ENCODE measurements at regions not wholly inside any gene's neighbourhood (a gene's known extent, or its start where the extent isn't known, plus 50 kb on each side); places are given as distances from the start of the nearest gene placed in this dataset.
"Not testable (repeated sequence)": the region's sequence is repeated elsewhere in the genome, so short reads cannot be mapped to it uniquely, and the experiment has no call there.

GRCh38 chr2:138874251-138874650 lies 94.1 kb upstream of the NXPH2 start:
- no peak for DNase-seq (ENCODE audit: low read depth, low spot score)
- Histone ChIP-seq H3K4me1 (ENCODE audit: control insufficient read depth, extremely low read depth, insufficient read depth, low read length) (no peaks in the 10 kb centered on the region), H3K9me1 (ENCODE audit: control insufficient read depth, extremely low read depth, insufficient read depth, low read length) (no peaks in the 10 kb centered on the region), H3K79me2 (ENCODE audit: control insufficient read depth, insufficient read depth, low read length) (no peaks in the 10 kb centered on the region), H3K36me3 (ENCODE audit: control insufficient read depth in 2 of 2, extremely low read depth in 1 of 2, insufficient read depth in 2 of 2, low read length in 2 of 2) (no peaks in the 10 kb centered on the region), H3K27ac (ENCODE audit: control insufficient read depth, insufficient read depth, low read length) (no peak overlapping the region), H3K9ac (ENCODE audit: control insufficient read depth, extremely low read depth, insufficient read depth, low read length) (no peak overlapping the region), H4K20me1 (ENCODE audit: control insufficient read depth, extremely low read depth, insufficient read depth, low read length) (no peaks in the 10 kb centered on the region), H3K4me3 (ENCODE audit: control insufficient read depth in 2 of 3, extremely low read depth in 1 of 3, insufficient read depth in 2 of 3, low read depth in 1 of 3, low read length in 3 of 3) (no peak overlapping the region), H2AFZ (ENCODE audit: control insufficient read depth, low read length) (no peak overlapping the region), H3K4me2 (ENCODE audit: control insufficient read depth, extremely low read depth, insufficient read depth, low read depth, low read length) (no peak overlapping the region), H3K9me3 (ENCODE audit: control insufficient read depth, low read depth, low read length) (no peaks in the 10 kb centered on the region), H3K27me3 (ENCODE audit: control insufficient read depth, extremely low read depth, insufficient read depth, low read length) (no peaks in the 10 kb centered on the region)
- TF ChIP-seq CTCF (optimal IDR thresholded peaks at IDR 0.05 in 1 of 3, IDR thresholded peaks at IDR 0.05 in 1 of 3, conservative IDR thresholded peaks at IDR 0.05 in 1 of 3; ENCODE audit: extremely low read depth in 1 of 3, insufficient read depth in 2 of 3, low read length in 3 of 3), result no peak
- TF ChIP-seq EZH2 (IDR thresholded peaks at IDR 0.05; ENCODE audit: low read length), result no peak
- dilution Hi-C loops (cut with MboI; ENCODE audit: extremely low pct_ligation_motif_present, low sequenced_read_pairs), result no loop called here
- no peak for FAIRE-seq

- H3K9me3 ChIP-seq (ENCODE audit: control insufficient read depth, low read depth, low read length); DNase-seq (ENCODE audit: low read depth, low spot score); H3K9me1 ChIP-seq (ENCODE audit: control insufficient read depth, extremely low read depth, insufficient read depth, low read length); H3K27me3 ChIP-seq (ENCODE audit: control insufficient read depth, extremely low read depth, insufficient read depth, low read length); H4K20me1 ChIP-seq (ENCODE audit: control insufficient read depth, extremely low read depth, insufficient read depth, low read length); H3K4me2 ChIP-seq (ENCODE audit: control insufficient read depth, extremely low read depth, insufficient read depth, low read depth, low read length); H3K27ac ChIP-seq (ENCODE audit: control insufficient read depth, insufficient read depth, low read length); FAIRE-seq; H3K9ac ChIP-seq (ENCODE audit: control insufficient read depth, extremely low read depth, insufficient read depth, low read length); dilution Hi-C loops (cut with MboI; ENCODE audit: extremely low pct_ligation_motif_present, low sequenced_read_pairs); H3K4me1 ChIP-seq (ENCODE audit: control insufficient read depth, extremely low read depth, insufficient read depth, low read length); H3K79me2 ChIP-seq (ENCODE audit: control insufficient read depth, insufficient read depth, low read length); H3K36me3 ChIP-seq (ENCODE audit: control insufficient read depth in 2 of 2, extremely low read depth in 1 of 2, insufficient read depth in 2 of 2, low read length in 2 of 2); H2AFZ ChIP-seq (ENCODE audit: control insufficient read depth, low read length); H3K4me3 ChIP-seq (ENCODE audit: control insufficient read depth in 2 of 3, extremely low read depth in 1 of 3, insufficient read depth in 2 of 3, low read depth in 1 of 3, low read length in 3 of 3): not testable (repeated sequence)
These were observed 91.9 kb upstream of the NXPH2 start for GRCh38 chr2:138872116-138872515.

GRCh38 chr2:138871312-138871711 lies 91.1 kb upstream of the NXPH2 start:
- no peak overlapping the region for H2AFZ ChIP-seq (ENCODE audit: control insufficient read depth, low read length)
- no peaks in the 10 kb centered on the region for H3K79me2 ChIP-seq (ENCODE audit: control insufficient read depth, insufficient read depth, low read length)
- H3K9me3 ChIP-seq (ENCODE audit: control insufficient read depth, low read depth, low read length), result no peaks in the 10 kb centered on the region
- H3K27ac ChIP-seq (ENCODE audit: control insufficient read depth, insufficient read depth, low read length), result no peak overlapping the region
- TF ChIP-seq EZH2 (IDR thresholded peaks at IDR 0.05; ENCODE audit: low read length), result no peak
- no peak for TF ChIP-seq CTCF (optimal IDR thresholded peaks at IDR 0.05 in 1 of 3, IDR thresholded peaks at IDR 0.05 in 1 of 3, conservative IDR thresholded peaks at IDR 0.05 in 1 of 3; ENCODE audit: extremely low read depth in 1 of 3, insufficient read depth in 2 of 3, low read length in 3 of 3)
- no peaks in the 10 kb centered on the region for H4K20me1 ChIP-seq (ENCODE audit: control insufficient read depth, extremely low read depth, insufficient read depth, low read length)
- DNase-seq (ENCODE audit: low read depth, low spot score), result no peak
- dilution Hi-C loops (cut with MboI; ENCODE audit: extremely low pct_ligation_motif_present, low sequenced_read_pairs), result no loop called here
- no peaks in the 10 kb centered on the region for H3K9me1 ChIP-seq (ENCODE audit: control insufficient read depth, extremely low read depth, insufficient read depth, low read length)
- FAIRE-seq, result no peak
- no peak overlapping the region for H3K9ac ChIP-seq (ENCODE audit: control insufficient read depth, extremely low read depth, insufficient read depth, low read length)
- H3K36me3 ChIP-seq (ENCODE audit: control insufficient read depth in 2 of 2, extremely low read depth in 1 of 2, insufficient read depth in 2 of 2, low read length in 2 of 2), result no peaks in the 10 kb centered on the region
- no peaks in the 10 kb centered on the region for H3K27me3 ChIP-seq (ENCODE audit: control insufficient read depth, extremely low read depth, insufficient read depth, low read length)
- no peaks in the 10 kb centered on the region for H3K4me1 ChIP-seq (ENCODE audit: control insufficient read depth, extremely low read depth, insufficient read depth, low read length)
- H3K4me2 ChIP-seq (ENCODE audit: control insufficient read depth, extremely low read depth, insufficient read depth, low read depth, low read length), result no peak overlapping the region
- no peak overlapping the region for H3K4me3 ChIP-seq (ENCODE audit: control insufficient read depth in 2 of 3, extremely low read depth in 1 of 3, insufficient read depth in 2 of 3, low read depth in 1 of 3, low read length in 3 of 3)
